ENCODE measurements at regions not wholly inside any gene's neighbourhood (a gene's known extent, or its start where the extent isn't known, plus 50 kb on each side); places are given as distances from the start of the nearest gene placed in this dataset.

DNA sequence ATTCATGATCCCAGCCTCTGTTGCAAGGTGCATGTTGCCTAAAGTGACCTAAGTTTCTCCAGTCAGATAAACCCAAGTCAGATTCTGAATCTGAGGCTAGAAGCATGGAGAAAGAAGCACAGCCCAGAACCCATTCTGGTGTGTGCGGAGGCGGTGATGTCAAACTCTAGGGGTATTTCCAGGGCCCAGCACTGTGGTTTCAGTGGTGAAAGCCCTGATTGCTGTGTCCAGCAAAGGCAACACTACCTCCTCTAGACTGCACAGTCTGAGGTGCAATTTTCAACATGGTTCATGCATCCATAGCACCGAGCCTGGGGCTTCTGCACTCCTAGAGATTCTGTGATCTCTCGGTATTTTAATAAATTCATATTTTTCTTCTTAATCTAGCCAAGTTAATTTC is 264.8 kb upstream of the KLHL29 start:
- WGBS (ENCODE audit: insufficient coverage) = 92% methylated on average over 4 of the region's 4 CpGs

DNA sequence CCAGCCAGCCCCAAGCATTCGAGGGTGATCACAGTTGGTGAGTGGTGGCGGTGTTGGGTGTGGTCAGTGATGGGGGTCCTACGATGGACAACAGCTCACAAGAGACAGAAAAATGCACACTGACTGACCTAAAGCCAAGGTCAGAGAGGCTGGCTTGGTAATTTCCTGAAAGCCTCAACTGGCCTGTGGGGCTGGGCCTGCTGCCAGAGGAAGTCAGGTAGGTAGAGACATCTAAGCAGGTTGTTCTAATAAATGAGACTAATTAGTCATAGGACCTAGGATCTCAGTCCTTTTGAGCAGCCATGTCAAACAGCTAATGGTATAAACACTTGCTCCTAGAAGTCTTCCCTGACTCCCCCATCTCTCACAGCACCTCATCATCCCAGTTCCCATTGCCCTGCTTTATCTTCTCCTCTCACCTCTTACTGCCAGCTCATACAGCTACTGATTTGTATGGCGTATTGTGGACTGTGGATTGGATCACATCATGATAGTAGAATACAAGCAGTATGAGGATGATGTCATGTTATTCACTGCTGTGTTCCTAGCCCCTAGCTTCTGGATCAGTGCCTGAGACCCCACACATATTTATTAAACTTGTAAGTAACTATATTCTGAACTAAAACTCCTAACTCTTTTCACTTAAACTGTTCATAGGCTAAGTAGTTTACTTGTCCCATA is 262.9 kb upstream of the KLHL29 start:
- ATAC-seq (no peak), DNase-seq (no peak)
- intact Hi-C loops (cut with micrococcal nuclease) = no loop called here
- Histone ChIP-seq H3K9me3 (ENCODE audit: control insufficient read depth, insufficient read depth, low read length) (no peaks in the 10 kb centered on the region), H3K4me1 (ENCODE audit: control insufficient read depth, insufficient read depth, low read length) (no peaks in the 10 kb centered on the region), H3K4me3 (ENCODE audit: low read length) (no peak overlapping the region), H3K27me3 (ENCODE audit: control insufficient read depth, insufficient read depth, low read length) (no peaks in the 10 kb centered on the region), H3K36me3 (ENCODE audit: control insufficient read depth, insufficient read depth, low read length) (no peaks in the 10 kb centered on the region), H3K27ac (ENCODE audit: low read length) (no peak overlapping the region)
- Mint-ChIP-seq H3K4me1 (no peaks in the 10 kb centered on the region), H3K36me3 (no peaks in the 10 kb centered on the region), H3K27me3 (ENCODE audit: low read depth in 2 of 2) (no peaks in the 10 kb centered on the region), H3K27ac (no peak overlapping the region), H3K4me3 (no peak overlapping the region), H3K9me3 (peaks cover 0 to 10% of the 10 kb centered on the region in 2 donors)
- 74% methylated on average over 4 of the region's 4 CpGs for WGBS (ENCODE audit: insufficient coverage)
- TF ChIP-seq, protein P1, sequence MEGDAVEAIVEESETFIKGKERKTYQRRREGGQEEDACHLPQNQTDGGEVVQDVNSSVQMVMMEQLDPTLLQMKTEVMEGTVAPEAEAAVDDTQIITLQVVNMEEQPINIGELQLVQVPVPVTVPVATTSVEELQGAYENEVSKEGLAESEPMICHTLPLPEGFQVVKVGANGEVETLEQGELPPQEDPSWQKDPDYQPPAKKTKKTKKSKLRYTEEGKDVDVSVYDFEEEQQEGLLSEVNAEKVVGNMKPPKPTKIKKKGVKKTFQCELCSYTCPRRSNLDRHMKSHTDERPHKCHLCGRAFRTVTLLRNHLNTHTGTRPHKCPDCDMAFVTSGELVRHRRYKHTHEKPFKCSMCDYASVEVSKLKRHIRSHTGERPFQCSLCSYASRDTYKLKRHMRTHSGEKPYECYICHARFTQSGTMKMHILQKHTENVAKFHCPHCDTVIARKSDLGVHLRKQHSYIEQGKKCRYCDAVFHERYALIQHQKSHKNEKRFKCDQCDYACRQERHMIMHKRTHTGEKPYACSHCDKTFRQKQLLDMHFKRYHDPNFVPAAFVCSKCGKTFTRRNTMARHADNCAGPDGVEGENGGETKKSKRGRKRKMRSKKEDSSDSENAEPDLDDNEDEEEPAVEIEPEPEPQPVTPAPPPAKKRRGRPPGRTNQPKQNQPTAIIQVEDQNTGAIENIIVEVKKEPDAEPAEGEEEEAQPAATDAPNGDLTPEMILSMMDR (IDR thresholded peaks at IDR 0.05) = no peak

More for the DNA sequence above, 264.8 kb upstream of the KLHL29 start:
- no peaks in the 10 kb centered on the region for H3K27me3 ChIP-seq (ENCODE audit: control insufficient read depth, insufficient read depth, low read length)
- no peaks in the 10 kb centered on the region for H3K4me1 ChIP-seq (ENCODE audit: control insufficient read depth, insufficient read depth, low read length)
- H3K36me3 ChIP-seq (ENCODE audit: control insufficient read depth, insufficient read depth, low read length) = no peaks in the 10 kb centered on the region
- no peaks in the 10 kb centered on the region for H3K9me3 ChIP-seq (ENCODE audit: control insufficient read depth, insufficient read depth, low read length)
- no peak overlapping the region for H3K27ac ChIP-seq (ENCODE audit: low read length)
- no peak for DNase-seq
- H3K27ac Mint-ChIP-seq = no peak overlapping the region
- intact Hi-C loops (cut with micrococcal nuclease) = no loop called here
- TF ChIP-seq, protein P1 (IDR thresholded peaks at IDR 0.05) = no peak
- H3K27me3 Mint-ChIP-seq (ENCODE audit: low read depth in 2 of 2) = no peaks in the 10 kb centered on the region
- H3K4me3 Mint-ChIP-seq = no peak overlapping the region
- no peak overlapping the region for H3K4me3 ChIP-seq (ENCODE audit: low read length)
- H3K9me3 Mint-ChIP-seq = peaks cover 0 to 6% of the 10 kb centered on the region in 2 donors
- ATAC-seq = no peak
- no peaks in the 10 kb centered on the region for H3K4me1 Mint-ChIP-seq
- no peaks in the 10 kb centered on the region for H3K36me3 Mint-ChIP-seq

DNA sequence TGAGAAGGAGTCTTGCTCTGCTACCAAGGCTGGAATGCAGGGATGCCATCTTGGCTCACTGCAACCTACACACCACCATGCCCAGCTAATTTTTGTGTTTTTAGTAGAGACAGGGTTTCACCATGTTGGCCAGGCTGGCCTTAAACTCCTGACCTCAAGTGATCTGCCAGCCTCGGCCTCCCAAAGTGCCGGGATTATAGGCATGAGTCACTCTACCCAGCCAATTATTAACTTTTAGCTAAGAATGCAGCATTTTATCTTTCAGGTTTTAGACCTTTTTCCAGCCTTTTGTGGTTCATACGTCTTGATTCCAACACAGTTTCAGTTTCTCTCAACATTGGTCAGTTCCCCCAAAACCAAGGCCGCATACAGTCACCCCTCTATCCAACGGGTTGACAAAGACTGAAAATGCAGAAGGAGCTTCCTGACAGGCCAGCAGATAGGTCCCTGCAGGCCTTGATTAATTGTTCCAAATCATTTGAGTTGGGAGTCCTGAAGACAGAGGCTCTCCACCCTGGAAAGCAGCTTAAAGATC is 262.2 kb upstream of the KLHL29 start:
- Mint-ChIP-seq H3K4me1 (no peaks in the 10 kb centered on the region), H3K4me3 (no peak overlapping the region), H3K27ac (no peak overlapping the region), H3K27me3 (ENCODE audit: low read depth in 2 of 2) (no peaks in the 10 kb centered on the region), H3K36me3 (no peaks in the 10 kb centered on the region), H3K9me3 (peaks cover 0 to 10% of the 10 kb centered on the region in 2 donors)
- H3K27me3 ChIP-seq (ENCODE audit: control insufficient read depth, insufficient read depth, low read length) = no peaks in the 10 kb centered on the region
- H3K9me3 ChIP-seq (ENCODE audit: control insufficient read depth, insufficient read depth, low read length) = no peaks in the 10 kb centered on the region
- intact Hi-C loops (cut with micrococcal nuclease) = no loop called here
- H3K4me1 ChIP-seq (ENCODE audit: control insufficient read depth, insufficient read depth, low read length) = no peaks in the 10 kb centered on the region
- H3K27ac ChIP-seq (ENCODE audit: low read length) = no peak overlapping the region
- ATAC-seq (no peak), DNase-seq (no peak)
- no peaks in the 10 kb centered on the region for H3K36me3 ChIP-seq (ENCODE audit: control insufficient read depth, insufficient read depth, low read length)
- 82% methylated on average over 5 of the region's 5 CpGs for WGBS (ENCODE audit: insufficient coverage)
- no peak overlapping the region for H3K4me3 ChIP-seq (ENCODE audit: low read length)
- TF ChIP-seq, protein P1 (IDR thresholded peaks at IDR 0.05) = no peak

DNA sequence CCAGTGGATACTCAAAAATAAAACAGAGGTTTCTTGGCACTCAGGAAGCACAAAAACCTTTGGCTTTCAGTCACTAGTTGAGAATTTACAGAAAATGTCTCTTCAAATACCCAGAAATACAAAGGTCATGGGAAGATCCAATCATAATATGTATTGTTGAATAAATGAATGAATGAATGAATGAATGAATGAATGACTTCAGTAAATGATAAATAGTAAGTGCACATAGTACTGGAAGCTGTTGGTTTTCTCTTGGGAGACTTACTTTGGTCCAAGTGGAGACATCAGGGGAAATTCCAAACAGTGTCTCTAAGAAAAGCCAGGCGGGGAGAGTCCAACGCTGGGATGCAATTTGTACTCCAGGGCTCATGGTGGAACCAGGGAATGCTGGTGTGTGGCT is 261.3 kb upstream of the KLHL29 start:
- 100% methylated on average over 2 of the region's 2 CpGs for WGBS (ENCODE audit: insufficient coverage)
- H3K36me3 ChIP-seq (ENCODE audit: control insufficient read depth, insufficient read depth, low read length) = no peaks in the 10 kb centered on the region
- H3K27ac ChIP-seq (ENCODE audit: low read length) = no peak overlapping the region
- no peaks in the 10 kb centered on the region for H3K27me3 ChIP-seq (ENCODE audit: control insufficient read depth, insufficient read depth, low read length)
- TF ChIP-seq, protein P1 (IDR thresholded peaks at IDR 0.05) = no peak
- Mint-ChIP-seq H3K4me3 (no peak overlapping the region), H3K27me3 (ENCODE audit: low read depth in 2 of 2) (peaks cover 0 to 2% of the 10 kb centered on the region in 2 donors), H3K4me1 (no peaks in the 10 kb centered on the region), H3K9me3 (peaks cover 0 to 10% of the 10 kb centered on the region in 2 donors), H3K36me3 (no peaks in the 10 kb centered on the region), H3K27ac (no peak overlapping the region)
- H3K9me3 ChIP-seq (ENCODE audit: control insufficient read depth, insufficient read depth, low read length) = no peaks in the 10 kb centered on the region
- ATAC-seq (no peak), DNase-seq (no peak)
- intact Hi-C loops (cut with micrococcal nuclease) = no loop called here
- H3K4me3 ChIP-seq (ENCODE audit: low read length) = no peak overlapping the region
- no peaks in the 10 kb centered on the region for H3K4me1 ChIP-seq (ENCODE audit: control insufficient read depth, insufficient read depth, low read length)
